ENCODE measurements at regions not wholly inside any gene's neighbourhood (a gene's known extent, or its start where the extent isn't known, plus 50 kb on each side); places are given as distances from the start of the nearest gene placed in this dataset.

GRCh38 chr2:8548619-8549150, 133.2 kb upstream of the ID2 start:
- TF ChIP-seq EP300 (IDR thresholded peaks at IDR 0.05) (no peak), CTCF (IDR thresholded peaks at IDR 0.05) (no peak)

Data from esophagus muscularis mucosa (tissue), 3 donors.